ENCODE measurements at regions not wholly inside any gene's neighbourhood (a gene's known extent, or its start where the extent isn't known, plus 50 kb on each side); places are given as distances from the start of the nearest gene placed in this dataset.

- in situ Hi-C loops (cut with MboI; ENCODE audit: low pct_unique_long_range_greater_than_20kb, low sequenced_read_pairs), result no loop called here
Measured at GRCh38 chr2:14408695-14409094, 223.8 kb upstream of the LRATD1 start.

GRCh38 chr2:14417551-14417950, 215.0 kb upstream of the LRATD1 start:
- no peak for DNase-seq
- in situ Hi-C loops (cut with MboI; ENCODE audit: low pct_unique_long_range_greater_than_20kb, low sequenced_read_pairs), result no loop called here

More at GRCh38 chr2:14408695-14409094, 223.8 kb upstream of the LRATD1 start:
- DNase-seq, result no peak

- in situ Hi-C loops (cut with MboI; ENCODE audit: low pct_unique_long_range_greater_than_20kb, low sequenced_read_pairs), result no loop called here
- no peak for DNase-seq
Measured at GRCh38 chr2:14418115-14418514, 214.4 kb upstream of the LRATD1 start.

- no peak for DNase-seq
- in situ Hi-C loops (cut with MboI; ENCODE audit: low pct_unique_long_range_greater_than_20kb, low sequenced_read_pairs), result no loop called here
Measured at GRCh38 chr2:14420851-14421250, 211.7 kb upstream of the LRATD1 start.

GRCh38 chr2:14422426-14422825, 210.1 kb upstream of the LRATD1 start:
- no peak for DNase-seq

GRCh38 chr2:14423145-14423906, 209.2 kb upstream of the LRATD1 start:
- in situ Hi-C loops (cut with MboI; ENCODE audit: low pct_unique_long_range_greater_than_20kb, low sequenced_read_pairs), result no loop called here

More at GRCh38 chr2:14422426-14422825, 210.1 kb upstream of the LRATD1 start:
- in situ Hi-C loops (cut with MboI; ENCODE audit: low pct_unique_long_range_greater_than_20kb, low sequenced_read_pairs), result no loop called here

GRCh38 chr2:14424478-14425390, 207.8 kb upstream of the LRATD1 start:
- in situ Hi-C loops (cut with MboI; ENCODE audit: low pct_unique_long_range_greater_than_20kb, low sequenced_read_pairs), result no loop called here
- DNase-seq, result no peak

More at GRCh38 chr2:14423145-14423906, 209.2 kb upstream of the LRATD1 start:
- DNase-seq, result no peak

GRCh38 chr2:14425869-14426268, 206.6 kb upstream of the LRATD1 start:
- DNase-seq, result no peak
- in situ Hi-C loops (cut with MboI; ENCODE audit: low pct_unique_long_range_greater_than_20kb, low sequenced_read_pairs), result no loop called here

- no peak for DNase-seq
- in situ Hi-C loops (cut with MboI; ENCODE audit: low pct_unique_long_range_greater_than_20kb, low sequenced_read_pairs), result no loop called here
Measured at GRCh38 chr2:14428056-14428455, 204.5 kb upstream of the LRATD1 start.

- in situ Hi-C loops (cut with MboI; ENCODE audit: low pct_unique_long_range_greater_than_20kb, low sequenced_read_pairs), result no loop called here
Measured at GRCh38 chr2:14433946-14434495, 198.5 kb upstream of the LRATD1 start.

GRCh38 chr2:14445670-14446069, 186.8 kb upstream of the LRATD1 start:
- in situ Hi-C loops (cut with MboI; ENCODE audit: low pct_unique_long_range_greater_than_20kb, low sequenced_read_pairs), result no loop called here

More at GRCh38 chr2:14433946-14434495, 198.5 kb upstream of the LRATD1 start:
- no peak for DNase-seq

GRCh38 chr2:14448340-14448739, 184.2 kb upstream of the LRATD1 start:
- no peak for DNase-seq
- in situ Hi-C loops (cut with MboI; ENCODE audit: low pct_unique_long_range_greater_than_20kb, low sequenced_read_pairs), result no loop called here

More at GRCh38 chr2:14445670-14446069, 186.8 kb upstream of the LRATD1 start:
- no peak for DNase-seq

GRCh38 chr2:14451312-14451711, 181.2 kb upstream of the LRATD1 start:
- no peak for DNase-seq

GRCh38 chr2:14454202-14454601, 178.3 kb upstream of the LRATD1 start:
- in situ Hi-C loops (cut with MboI; ENCODE audit: low pct_unique_long_range_greater_than_20kb, low sequenced_read_pairs), result no loop called here
- DNase-seq, result no peak

More at GRCh38 chr2:14451312-14451711, 181.2 kb upstream of the LRATD1 start:
- in situ Hi-C loops (cut with MboI; ENCODE audit: low pct_unique_long_range_greater_than_20kb, low sequenced_read_pairs), result no loop called here

GRCh38 chr2:14459786-14460325, 172.7 kb upstream of the LRATD1 start:
- DNase-seq, result no peak
- in situ Hi-C loops (cut with MboI; ENCODE audit: low pct_unique_long_range_greater_than_20kb, low sequenced_read_pairs), result no loop called here

GRCh38 chr2:14475994-14476393, 156.5 kb upstream of the LRATD1 start:
- DNase-seq, result no peak
- in situ Hi-C loops (cut with MboI; ENCODE audit: low pct_unique_long_range_greater_than_20kb, low sequenced_read_pairs), result no loop called here

- DNase-seq, result no peak
- in situ Hi-C loops (cut with MboI; ENCODE audit: low pct_unique_long_range_greater_than_20kb, low sequenced_read_pairs), result no loop called here
Measured at GRCh38 chr2:14479486-14479885, 153.0 kb upstream of the LRATD1 start.

GRCh38 chr2:14480120-14480519, 152.4 kb upstream of the LRATD1 start:
- in situ Hi-C loops (cut with MboI; ENCODE audit: low pct_unique_long_range_greater_than_20kb, low sequenced_read_pairs), result no loop called here
- no peak for DNase-seq

- in situ Hi-C loops (cut with MboI; ENCODE audit: low pct_unique_long_range_greater_than_20kb, low sequenced_read_pairs), result no loop called here
- no peak for DNase-seq
Measured at GRCh38 chr2:14480906-14481305, 151.6 kb upstream of the LRATD1 start.

All from KBM-7 (cell line).